ENCODE measurements at regions not wholly inside any gene's neighbourhood (a gene's known extent, or its start where the extent isn't known, plus 50 kb on each side); places are given as distances from the start of the nearest gene placed in this dataset.

DNA sequence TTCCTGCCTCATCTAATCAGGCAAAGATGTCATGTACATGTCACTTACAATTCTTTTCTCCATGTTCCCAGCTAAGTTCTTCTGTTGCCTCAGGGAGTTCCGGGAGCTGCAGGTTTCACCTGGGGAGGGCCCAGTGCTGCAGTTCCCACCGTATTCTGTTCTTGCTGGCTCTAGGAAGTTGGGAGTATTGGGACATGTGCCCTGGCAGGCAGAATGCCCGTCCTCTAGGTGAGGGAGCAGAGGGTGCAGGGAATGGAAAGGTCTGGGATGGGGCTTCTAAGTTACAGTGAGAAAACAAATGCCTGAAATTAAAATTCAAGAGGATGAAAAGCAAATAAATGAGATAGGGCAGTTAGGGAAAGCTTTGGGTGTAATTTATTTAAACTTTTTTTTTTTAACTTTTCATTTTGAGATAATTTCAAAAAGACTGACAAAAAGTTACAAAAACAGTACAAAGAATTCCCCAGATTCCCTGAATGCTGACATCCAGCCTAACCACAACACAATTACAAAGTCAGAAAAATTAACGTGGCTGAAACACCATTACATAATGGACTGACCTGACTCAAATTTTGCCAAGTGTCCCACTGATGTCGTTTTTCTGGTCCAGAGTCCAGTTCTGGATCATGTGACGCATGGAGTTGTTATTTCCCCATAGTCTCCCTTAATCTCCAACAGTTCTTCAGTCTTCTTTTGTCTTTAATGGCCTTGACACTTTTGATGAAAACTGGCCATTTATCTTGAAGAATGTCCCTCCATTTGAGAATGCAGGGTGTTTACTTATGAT, 187.2 kb upstream of the MYL2 start:
- no peak for DNase-seq

DNA sequence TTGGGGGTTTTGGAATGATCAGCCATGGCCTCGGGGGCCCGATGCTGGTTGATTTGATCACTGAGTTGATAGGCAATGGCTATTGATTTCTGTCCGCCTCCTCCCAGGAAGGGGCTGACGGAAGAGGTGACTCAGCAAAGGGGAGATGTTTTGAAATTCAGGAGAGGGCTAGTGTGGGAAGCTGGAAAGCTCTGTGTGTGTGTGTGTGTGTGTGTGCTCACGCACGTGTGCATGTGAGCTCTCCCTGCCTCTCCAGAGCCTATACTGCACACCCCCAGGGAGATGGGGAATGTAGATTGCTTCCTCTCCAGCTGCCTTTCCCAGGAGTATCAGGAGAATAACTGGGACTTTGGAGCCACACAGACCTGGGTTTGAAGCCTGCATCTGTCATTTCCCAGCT, 184.9 kb upstream of the MYL2 start:
- no peak for DNase-seq

DNA sequence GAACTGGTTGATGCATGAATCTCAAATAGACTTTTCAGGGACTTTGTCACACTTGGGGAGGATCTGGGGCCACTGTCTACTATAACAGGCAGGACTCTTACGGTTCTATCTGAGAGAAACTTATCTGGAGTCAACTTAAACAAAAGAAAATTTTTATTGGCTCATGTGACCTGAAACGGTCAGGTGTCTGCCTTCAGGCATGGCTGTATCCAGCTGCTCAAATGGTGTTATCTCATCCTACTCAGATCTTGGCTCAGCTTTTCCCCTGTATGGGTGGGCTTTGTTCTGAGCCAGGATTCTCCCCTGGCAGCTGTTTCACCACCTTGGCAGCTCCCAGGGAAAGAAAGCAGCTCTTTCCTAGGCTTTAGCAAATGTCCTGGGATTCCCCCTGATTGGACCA, 183.2 kb upstream of the MYL2 start:
- no peak for DNase-seq

DNA sequence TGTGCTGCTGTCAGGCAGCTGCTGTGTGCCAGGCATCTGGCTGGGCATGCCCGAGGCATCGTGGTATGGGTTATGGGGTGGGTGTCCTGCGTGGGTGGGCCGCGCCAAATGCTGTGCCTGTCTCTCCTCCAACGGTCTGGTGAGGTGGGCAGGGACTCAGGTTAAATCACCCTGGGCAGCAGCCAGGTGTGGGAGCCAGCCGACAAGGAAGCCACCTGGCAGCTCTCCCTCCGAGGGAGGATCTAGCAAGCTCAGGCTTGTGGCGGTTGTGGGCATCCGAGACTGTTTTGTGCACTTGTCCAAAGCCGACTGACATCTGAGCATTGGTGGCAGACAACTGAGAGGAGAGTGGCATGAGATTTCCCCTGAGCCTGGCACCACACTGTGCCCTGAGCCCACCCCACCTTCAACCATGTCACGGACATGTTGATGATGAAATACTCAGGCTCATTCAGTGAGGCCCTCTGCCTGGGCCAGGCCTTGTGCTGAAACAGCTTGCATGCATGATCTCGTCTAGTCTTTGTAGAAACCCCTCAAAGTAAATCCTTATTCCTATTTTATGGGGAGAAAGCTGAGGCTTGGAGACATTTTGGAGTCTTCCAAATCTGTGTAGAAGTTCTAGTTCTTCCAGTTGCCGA, 181.8 kb upstream of the MYL2 start:
- DNase-seq = no peak

DNA sequence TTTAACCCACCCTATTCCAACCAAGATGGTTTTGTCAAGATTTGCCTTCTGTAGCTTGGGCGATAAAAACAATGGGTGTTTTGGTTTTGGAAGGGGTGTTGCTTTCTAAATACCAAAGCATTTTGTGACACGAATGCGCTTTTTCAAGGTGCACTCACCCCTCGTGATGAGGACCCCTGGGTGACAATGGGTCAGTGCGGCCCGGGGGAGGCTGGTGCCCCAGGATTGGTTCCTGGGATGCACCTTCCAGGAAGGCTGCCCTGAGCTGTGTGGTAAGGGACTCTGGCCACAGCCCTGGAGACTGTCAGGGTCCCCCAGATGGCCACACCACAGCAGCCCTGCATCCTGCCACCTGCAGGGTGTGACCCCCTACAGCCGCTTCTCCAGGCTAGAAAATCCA, 180.6 kb upstream of the MYL2 start:
- no peak for DNase-seq

DNA sequence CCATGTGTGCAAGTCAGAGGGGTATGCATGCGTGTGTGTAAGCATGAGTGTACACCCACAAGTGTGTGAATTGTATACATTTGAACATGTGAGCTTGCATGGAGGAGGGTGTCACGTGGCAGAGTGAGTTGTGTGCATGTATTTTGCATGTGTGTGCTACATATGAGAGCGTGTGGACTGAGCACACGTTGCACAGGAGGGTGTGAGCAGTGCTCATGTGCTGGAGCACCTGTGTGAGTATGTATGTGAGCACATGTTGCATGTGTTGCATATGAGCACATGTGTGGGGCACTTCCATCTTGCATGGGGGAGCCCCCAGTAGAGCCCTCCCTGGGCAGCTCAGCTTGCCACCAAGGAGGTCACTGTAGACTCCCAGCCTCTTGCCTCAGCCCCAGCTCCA, 180.2 kb upstream of the MYL2 start:
- no peak for DNase-seq

DNA sequence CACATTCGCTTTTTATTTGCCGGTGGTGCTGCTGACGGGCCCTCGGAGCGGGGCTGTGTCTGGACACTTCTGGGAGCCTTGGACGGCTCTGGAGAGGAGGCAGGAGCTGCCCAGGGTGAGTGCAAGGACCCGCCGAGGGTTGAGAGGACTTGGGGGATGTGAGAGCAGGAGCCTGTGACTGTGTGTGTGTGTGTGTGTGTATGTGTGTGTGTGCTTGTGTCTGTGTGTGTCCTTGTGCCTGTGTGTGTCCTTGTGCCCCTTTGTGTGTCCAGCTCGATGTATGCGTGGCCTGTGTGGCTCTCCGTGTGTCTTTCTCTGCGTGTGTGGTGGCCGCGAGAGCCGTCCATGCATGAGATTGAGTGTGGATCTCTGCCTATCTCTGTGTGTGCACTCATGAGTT, 179.6 kb upstream of the MYL2 start:
- DNase-seq = no peak

DNA sequence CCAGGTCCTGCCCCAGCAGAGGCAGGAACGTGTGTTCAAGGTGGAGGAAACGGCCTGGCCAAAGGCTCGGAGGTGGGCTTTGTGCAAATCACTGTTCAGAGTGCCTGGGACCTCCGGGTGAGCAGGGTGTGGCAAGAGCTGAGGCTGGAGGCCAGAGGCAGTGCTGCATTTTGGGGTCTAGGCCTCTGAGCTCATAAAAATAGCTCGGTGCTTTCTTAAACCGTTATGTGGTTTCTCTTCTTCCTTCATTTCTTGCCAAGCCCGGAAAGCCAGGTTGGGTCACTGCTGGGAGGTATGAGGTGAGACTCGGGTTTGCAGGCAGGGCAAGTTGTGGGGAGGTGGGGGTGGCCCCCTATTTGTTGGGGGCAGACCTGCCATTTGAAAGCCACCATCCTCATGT, 178.8 kb upstream of the MYL2 start:
- DNase-seq = no peak

DNA sequence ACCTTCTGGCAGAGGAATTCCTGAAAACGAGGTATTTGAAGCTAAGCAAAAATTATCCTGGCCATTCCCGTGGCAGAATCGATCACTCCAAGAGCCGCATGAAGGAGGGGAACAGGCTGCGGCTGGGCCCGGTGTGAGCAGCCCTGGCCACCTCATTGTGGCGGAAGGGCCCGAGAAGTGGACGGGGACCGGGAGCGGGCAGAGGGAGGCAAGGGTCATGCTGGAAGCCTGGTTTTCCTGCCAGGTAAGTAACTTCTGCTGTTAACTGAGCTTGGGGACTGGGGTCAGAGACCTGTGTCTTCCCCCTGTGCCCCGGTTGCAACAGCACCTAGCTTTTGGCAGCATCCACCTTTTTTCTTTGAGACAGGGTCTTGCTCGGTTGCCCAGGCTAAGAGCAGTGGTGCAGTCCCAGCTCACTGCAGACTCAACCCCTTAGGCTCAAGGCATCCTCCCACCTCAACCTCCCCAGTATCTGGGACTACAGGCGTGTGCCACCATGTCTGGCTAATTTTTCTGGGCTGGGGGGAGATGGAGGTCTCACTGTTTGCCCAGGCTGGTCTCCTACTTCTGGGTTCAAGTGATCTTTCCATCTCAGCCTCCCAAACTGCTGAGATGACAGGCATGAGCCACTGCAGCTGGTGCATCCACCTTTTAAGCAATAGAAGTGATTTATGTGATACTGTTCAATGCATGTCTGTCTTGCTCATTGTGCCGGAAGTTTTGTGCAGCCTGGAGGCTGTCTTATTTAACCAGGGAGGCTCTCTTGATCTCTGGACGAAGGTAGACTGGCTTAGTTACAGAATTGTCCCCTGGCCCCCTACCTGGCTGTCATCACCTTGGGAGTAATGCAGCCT, 174.0 kb upstream of the MYL2 start:
- no peak for DNase-seq

DNA sequence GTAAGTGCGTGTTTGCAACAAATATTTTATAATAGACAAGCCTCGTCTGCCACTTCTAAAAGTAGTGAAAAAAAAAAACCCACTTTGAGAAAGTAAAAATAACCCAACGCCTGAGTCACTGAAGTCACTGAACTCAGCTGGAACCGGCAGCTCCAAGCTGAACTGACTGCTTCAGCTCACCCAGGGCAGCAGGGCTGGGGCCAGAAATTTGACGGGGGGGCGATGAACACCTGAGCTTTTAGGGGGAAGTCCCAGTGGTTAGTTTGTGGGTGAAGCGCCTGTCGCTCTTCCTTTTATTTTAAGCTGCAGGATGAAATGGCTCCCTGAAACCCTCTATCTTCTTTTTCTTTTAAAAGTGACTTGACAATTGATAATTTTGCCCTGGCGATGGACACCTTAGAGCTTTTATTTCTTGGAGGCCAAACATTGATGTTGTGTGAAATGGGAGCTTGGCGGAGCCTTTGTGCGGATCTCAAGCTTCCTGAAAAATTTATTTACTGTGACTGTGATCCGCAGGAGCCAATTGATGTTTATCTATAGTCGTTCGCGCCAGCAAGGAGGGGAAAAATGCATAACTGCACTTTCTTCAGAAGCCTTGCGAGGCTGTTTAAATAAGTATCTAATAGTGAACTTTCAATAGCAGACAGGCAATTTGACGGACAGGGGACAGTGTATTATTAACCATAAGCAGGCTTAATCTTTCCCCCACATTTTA, 173.2 kb upstream of the MYL2 start:
- no peak for DNase-seq

DNA sequence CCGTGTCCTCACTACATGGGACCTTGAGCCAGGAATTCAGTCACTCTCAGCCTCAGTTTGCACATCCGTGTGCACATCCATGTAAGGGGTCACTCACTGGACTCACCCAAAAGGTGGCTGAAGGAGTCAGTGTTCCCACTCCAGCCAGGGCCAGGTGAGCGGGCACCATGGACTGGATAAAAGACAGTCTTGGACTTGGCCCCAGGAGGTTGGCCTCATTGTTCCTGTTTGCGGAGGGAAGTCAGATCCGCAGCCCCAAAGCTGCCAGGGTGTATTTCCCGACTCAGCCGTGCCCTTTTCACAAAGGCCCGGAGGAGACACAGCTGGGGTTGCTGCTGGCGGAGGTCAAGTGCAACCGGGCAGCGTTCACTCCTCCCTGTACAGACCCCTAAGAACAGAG, 170.7 kb upstream of the MYL2 start:
- no peak for DNase-seq

DNA sequence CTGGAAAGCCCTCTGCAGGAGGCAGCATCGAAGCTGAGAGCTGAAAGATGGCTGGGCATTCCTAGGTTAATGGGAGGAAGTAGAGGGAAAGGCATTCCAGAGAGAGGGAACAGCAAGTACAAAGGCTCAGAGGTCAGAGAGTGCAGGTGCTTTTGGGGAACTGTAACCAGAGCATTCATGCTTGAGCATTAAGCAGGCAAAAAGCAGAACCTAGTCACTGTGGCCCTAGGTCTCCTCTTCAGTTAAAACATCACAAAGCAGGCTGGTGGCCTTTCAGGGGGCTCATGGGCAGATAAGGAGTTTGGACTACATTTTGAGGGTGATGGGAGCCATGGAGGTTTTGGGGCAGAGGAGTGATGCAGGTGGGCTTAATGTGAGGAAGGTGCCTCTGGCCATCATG, 169.2 kb upstream of the MYL2 start:
- DNase-seq = no peak

DNA sequence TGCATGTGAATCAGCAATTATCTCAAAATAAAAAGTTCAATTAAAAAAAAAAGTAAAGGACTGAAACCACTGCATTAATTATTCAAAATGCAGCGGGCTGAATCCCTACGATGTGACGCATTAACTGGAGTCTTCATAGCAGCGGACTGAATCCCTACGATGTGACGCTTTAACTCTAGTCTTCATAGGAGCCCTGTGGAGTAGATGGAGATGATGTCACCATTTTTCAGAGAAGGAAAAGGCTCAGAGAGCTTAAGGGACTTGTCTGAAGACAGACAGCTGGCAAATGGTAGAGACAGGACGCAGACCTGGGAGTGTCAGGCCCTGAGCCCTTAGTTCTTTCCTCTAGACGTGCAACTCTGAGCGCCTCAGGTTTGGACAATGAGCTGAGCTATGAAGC, 168.0 kb upstream of the MYL2 start:
- no peak for DNase-seq

DNA sequence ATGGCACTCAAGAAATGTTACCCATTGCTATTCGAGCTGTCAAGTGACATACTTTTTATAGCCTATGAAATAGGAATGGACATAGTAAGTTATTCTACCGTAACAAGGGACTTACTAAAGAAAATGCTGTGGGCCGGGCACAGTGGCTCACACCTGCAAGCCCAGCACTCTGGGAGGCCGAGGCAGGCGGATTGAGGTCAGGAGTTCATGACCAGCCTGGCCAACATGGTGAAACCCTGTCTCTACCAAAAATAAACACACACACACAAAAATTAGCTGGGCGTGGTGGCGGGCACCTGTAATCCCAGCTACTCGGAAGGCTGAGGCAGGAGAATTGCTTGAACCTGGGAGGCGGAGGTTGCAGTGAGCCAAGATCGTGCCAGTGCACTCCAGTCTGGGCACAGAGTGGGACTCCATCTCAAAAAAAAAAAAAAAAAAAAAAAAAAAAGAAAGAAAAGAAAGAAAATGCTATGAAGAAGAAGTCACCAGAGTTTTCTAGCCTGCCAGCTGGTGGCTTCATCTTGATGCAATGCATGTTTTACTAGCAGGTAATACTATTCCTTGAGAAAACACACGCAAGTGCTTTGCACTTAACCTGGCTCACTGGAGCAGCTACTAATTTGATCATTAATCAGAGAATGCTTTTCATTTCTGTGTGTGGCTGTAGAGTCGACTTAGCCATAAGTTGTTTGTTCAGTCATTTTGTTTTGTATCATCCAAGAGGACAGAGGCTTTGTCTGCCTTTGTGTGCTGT, 166.7 kb upstream of the MYL2 start:
- no peak for DNase-seq

DNA sequence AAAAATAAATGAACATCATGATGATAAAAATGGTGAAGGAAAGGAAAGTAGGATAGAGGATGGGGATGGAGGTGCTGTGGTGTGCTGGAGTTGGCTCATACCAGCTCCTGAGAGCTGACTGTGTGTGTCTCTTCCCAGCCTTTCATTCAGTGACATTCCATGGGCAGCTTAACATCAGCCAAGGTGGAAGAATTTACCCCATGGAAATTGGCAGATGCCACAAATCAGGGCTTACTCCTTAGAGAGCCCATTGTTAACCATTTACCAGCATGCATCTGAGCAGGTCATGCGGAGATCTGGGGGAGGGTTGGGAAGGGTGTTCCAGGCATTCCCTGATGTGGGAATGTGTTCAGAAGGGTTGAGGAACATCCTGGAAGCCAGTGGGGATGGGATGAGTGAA, 164.7 kb upstream of the MYL2 start:
- no peak for DNase-seq

DNA sequence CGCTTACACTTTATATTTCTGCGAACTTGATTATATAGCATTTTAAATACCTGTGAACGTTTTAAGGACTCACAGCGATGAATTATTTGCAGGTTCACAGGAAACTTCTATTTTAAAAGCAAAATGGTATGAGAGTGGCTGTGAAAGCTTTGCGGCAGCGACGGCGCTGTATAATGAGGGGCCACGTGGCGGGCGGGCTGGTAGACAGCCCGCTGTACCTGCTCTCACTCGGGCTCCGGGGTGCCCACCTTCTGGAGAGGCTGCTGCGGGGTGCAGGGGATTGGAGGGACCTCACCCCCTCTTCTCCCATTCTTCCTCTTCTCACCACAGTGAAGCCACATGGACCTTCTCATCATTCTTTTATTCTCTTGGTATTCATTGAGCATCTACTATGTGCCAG, 164.2 kb upstream of the MYL2 start:
- DNase-seq = no peak

DNA sequence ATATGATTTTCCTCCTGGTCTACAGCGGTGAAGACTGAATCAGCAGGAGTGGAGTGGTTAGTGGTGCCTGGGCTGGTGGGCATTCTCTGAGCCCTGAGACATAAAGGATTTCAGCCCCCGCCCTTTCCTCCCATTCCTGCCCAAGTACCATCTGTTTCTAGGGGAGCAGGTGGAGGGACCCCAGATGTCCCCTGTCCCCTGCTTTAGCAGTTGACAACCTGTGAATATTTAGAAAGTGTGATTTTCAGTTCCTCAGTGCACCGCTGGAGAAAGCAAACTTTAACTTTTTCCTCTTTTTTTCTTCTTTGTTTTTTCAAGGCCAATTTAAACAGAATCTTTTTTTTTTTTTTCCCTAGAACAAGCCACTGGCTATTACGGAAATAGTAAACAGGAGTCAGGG, 163.8 kb upstream of the MYL2 start:
- no peak for DNase-seq

DNA sequence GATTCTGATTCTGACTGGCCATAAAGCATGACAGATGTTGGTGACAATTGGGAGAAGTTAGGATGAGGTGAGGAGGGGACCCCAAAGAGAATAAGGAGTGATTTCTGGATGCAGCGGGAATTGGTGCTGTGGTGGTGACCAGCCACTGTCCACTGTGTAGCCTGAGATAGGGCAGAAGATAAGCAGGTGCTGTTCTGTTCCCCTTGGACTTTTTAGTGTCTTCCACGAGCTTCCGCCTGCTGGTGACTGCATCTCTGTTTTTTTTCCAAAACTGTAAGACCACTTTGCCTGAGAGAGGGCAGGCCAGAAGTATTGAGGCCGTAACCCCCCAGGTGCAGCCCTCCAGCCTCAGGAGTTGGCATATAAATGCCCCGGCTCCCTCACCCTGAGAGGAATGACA, 161.2 kb upstream of the MYL2 start:
- DNase-seq = no peak

DNA sequence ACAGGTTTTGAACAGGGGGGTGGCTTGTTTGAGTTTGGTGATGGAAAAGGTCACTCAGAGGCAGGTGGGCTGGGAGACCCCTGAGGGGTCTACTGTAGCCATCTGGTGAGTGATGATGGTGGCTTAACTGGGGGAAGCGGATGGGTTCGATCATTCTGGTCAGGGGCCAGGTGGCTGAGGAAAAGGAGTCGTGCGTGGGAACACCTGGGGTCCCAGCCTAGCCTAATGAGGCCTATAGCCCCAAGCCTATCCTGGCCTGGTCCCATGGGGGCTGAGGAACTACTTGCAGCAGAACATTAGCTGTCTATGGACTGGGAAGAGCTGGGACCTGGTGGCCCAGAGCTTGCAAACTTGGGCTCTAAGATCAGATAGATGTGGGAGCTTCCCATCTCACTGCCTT, 158.4 kb upstream of the MYL2 start:
- no peak for DNase-seq

DNA sequence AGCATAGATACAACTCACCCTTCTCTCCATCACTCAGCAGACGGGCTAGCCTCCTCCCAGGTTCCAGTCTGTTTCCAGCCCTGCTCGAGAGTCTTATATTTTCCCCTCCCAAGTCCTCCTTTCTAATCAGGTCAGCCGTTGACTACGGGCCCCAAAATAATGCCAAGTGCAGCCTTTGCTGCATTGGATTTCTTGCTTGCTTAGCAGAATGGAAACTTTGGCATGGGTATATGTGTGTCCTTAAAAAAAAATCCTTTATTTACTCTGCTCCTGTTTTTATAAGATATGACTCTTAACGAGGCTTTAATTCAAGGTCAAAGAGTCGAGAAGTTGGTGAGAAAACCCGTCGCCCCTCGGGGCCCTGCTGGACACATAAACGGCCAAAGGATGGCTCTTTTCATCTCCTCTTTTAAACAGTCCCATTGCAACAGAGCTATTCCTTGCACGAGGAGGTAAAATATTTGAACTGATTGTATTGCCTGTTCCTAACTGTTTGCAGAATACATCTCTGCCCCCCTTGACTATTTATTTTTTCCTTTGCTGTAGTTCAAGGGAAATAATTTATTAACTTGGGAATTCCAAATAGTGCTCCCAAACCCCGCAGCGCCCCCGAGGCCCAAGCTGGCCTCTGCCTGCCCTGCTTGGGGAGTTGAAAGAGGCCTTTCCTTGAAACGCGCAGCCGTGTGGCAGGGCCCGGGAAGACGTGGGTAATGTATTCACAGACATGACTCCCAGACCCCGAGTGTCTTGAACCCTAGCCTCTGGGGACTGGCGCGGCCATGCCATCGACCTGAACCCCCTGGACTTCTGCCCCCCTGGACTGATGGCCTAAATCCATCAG, 156.5 kb upstream of the MYL2 start:
- DNase-seq = no peak

DNA sequence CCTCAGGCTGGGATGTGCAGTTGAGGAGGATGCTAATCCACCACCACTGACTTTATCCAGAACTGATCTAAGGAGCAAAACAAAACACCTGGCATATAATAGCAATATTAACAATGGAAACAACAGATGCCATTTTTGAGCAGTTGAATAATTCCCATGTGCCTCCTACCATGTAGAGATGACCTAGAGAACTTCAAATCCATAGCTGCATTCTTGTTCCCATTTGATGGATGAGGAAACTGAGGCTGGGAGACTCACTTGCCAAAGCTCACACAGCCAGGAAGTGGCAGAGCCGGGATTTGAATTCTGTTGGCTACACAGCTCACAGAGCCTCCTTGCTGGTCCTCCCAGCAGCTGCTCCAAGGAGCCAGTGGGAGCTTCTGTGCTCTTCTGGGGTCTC, 155.8 kb upstream of the MYL2 start:
- DNase-seq = no peak

DNA sequence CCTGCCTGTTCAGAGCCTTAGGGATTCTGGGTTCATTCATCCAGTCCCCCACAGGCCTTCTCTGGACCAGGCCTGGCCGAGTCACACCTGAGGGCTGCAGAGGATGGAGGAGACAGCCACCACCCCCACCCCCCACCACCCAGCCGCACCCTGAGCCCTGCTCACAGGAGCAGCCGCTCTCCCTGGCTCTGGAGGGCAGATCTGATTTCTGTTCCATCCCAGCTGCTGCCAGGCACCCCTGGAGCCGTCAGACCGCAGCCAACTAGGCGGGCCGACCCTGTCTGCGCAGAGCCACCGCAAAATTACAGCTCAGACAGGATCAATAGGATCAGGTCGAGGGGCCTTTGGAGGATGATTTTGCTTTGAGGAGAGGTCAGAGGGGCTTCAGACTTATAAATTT, 154.6 kb upstream of the MYL2 start:
- no peak for DNase-seq

Measured in bone marrow (tissue), 2 donors.